CD4-positive, alpha-beta T cell treated with Interleukin-17A for 4 hours (primary cell): ENCODE measurements at regions not wholly inside any gene's neighbourhood (a gene's known extent, or its start where the extent isn't known, plus 50 kb on each side); places are given as distances from the start of the nearest gene placed in this dataset.

ENCODE experiments used
- DNase-seq: peaks from one replicate; pipeline ENCODE4 v3.0.0-alpha.2; 2020; ENCODE audit warnings: mixed read lengths

- DNase-seq, result no peak
Measured at GRCh38 chr13:105336706-105337576, 1198.5 kb downstream of the EFNB2 start.

- DNase-seq, result no peak
Measured at GRCh38 chr13:105334211-105334610, 1201.3 kb downstream of the EFNB2 start.

GRCh38 chr13:105333416-105333815 lies 1202.0 kb downstream of the EFNB2 start:
- DNase-seq, result no peak

- DNase-seq, result no peak
Measured at GRCh38 chr13:105329359-105329758, 1206.1 kb downstream of the EFNB2 start.

- no peak for DNase-seq
Measured at GRCh38 chr13:105328212-105328611, 1207.2 kb downstream of the EFNB2 start.

GRCh38 chr13:105327581-105328126 lies 1207.8 kb downstream of the EFNB2 start:
- no peak for DNase-seq

GRCh38 chr13:105319875-105320274 lies 1215.6 kb downstream of the EFNB2 start:
- DNase-seq, result no peak

- DNase-seq, result no peak
Measured at GRCh38 chr13:105316731-105317130, 1218.7 kb downstream of the EFNB2 start.

GRCh38 chr13:105312906-105313305 lies 1222.6 kb downstream of the EFNB2 start:
- no peak for DNase-seq

GRCh38 chr13:105311094-105311493 lies 1224.4 kb downstream of the EFNB2 start:
- no peak for DNase-seq

- no peak for DNase-seq
Measured at GRCh38 chr13:105307776-105308175, 1227.7 kb downstream of the EFNB2 start.

- no peak for DNase-seq
Measured at GRCh38 chr13:105297839-105298238, 1237.6 kb downstream of the EFNB2 start.

GRCh38 chr13:105291987-105292386 lies 1243.5 kb downstream of the EFNB2 start:
- DNase-seq, result no peak

GRCh38 chr13:105290596-105290995 lies 1244.9 kb downstream of the EFNB2 start:
- no peak for DNase-seq

- DNase-seq, result no peak
Measured at GRCh38 chr13:105285526-105285925, 1249.9 kb downstream of the EFNB2 start.

- DNase-seq, result no peak
Measured at GRCh38 chr13:105282406-105283285, 1252.8 kb downstream of the EFNB2 start.

- no peak for DNase-seq
Measured at GRCh38 chr13:105278943-105279381, 1256.5 kb downstream of the EFNB2 start.

- DNase-seq, result no peak
Measured at GRCh38 chr13:105276571-105276970, 1258.9 kb downstream of the EFNB2 start.

- no peak for DNase-seq
Measured at GRCh38 chr13:105273665-105274222, 1261.7 kb downstream of the EFNB2 start.

- no peak for DNase-seq
Measured at GRCh38 chr13:105272660-105273631, 1262.5 kb downstream of the EFNB2 start.

- no peak for DNase-seq
Measured at GRCh38 chr13:105266615-105267014, 1268.8 kb downstream of the EFNB2 start.

- DNase-seq, result no peak
Measured at GRCh38 chr13:105262579-105262978, 1272.9 kb downstream of the EFNB2 start.
